ENCODE measurements at regions not wholly inside any gene's neighbourhood (a gene's known extent, or its start where the extent isn't known, plus 50 kb on each side); places are given as distances from the start of the nearest gene placed in this dataset.

DNA sequence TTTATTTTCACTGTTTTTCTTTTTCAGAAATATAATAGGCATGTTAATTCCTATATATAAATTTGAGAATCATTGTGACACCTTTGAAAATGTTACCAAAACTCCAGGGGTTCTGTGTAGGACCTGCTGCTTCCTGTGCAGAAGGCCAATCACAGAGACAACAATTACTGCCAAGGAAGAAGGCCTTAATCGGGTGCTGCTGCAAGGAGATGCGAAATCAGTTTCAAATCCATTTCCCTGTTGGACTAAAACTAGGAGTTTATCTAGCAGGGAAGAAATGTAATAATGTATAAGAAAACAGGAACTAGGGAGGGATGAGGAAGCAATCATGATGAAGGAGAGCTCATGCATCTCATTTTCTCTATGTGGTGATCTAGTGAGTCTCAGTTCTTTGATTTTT, 209.7 kb upstream of the NUDT12 start:
- TF ChIP-seq, protein P1, sequence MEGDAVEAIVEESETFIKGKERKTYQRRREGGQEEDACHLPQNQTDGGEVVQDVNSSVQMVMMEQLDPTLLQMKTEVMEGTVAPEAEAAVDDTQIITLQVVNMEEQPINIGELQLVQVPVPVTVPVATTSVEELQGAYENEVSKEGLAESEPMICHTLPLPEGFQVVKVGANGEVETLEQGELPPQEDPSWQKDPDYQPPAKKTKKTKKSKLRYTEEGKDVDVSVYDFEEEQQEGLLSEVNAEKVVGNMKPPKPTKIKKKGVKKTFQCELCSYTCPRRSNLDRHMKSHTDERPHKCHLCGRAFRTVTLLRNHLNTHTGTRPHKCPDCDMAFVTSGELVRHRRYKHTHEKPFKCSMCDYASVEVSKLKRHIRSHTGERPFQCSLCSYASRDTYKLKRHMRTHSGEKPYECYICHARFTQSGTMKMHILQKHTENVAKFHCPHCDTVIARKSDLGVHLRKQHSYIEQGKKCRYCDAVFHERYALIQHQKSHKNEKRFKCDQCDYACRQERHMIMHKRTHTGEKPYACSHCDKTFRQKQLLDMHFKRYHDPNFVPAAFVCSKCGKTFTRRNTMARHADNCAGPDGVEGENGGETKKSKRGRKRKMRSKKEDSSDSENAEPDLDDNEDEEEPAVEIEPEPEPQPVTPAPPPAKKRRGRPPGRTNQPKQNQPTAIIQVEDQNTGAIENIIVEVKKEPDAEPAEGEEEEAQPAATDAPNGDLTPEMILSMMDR (IDR thresholded peaks at IDR 0.05; ENCODE audit: low read depth, low read length) = no peak
- no peak overlapping the region for H3K27ac ChIP-seq
- no peaks in the 10 kb centered on the region for H3K27me3 ChIP-seq
- no peaks in the 10 kb centered on the region for H3K9me3 ChIP-seq (ENCODE audit: low read depth)
- no peaks in the 10 kb centered on the region for H3K36me3 ChIP-seq
- H3K4me3 ChIP-seq = no peak overlapping the region
- DNase-seq (ENCODE audit: low read depth in 1 of 2, low spot score in 1 of 2) = no peak
- no peaks in the 10 kb centered on the region for H3K4me1 ChIP-seq (ENCODE audit: low read depth)

DNA sequence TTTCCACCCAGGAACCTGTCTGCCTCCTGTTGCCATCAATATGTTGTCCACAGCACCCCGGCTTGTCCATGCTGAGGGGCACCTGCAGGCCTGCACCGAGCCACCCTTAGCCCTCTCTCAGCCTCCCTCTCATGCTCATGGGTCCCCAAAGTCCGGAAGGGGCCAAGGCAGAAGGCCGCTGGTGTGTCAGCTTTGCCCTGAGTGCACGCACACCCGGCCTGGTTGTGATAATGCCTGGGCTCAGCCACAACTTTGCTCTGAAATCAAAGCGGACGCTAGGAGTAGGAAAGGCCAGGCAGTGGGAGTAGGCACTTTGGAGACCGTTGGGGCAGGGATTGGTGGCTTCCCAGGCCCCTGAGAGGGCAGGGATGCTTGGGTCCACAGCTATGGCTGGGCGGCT, 201.8 kb upstream of the NUDT12 start:
- Histone ChIP-seq H3K27ac (no peak overlapping the region), H3K27me3 (no peaks in the 10 kb centered on the region), H3K4me1 (ENCODE audit: low read depth) (no peaks in the 10 kb centered on the region), H3K36me3 (no peaks in the 10 kb centered on the region), H3K9me3 (ENCODE audit: low read depth) (no peaks in the 10 kb centered on the region), H3K4me3 (no peak overlapping the region)
- DNase-seq (ENCODE audit: low read depth in 1 of 2, low spot score in 1 of 2) = no peak
- TF ChIP-seq, protein P1 (IDR thresholded peaks at IDR 0.05; ENCODE audit: low read depth, low read length) = no peak

DNA sequence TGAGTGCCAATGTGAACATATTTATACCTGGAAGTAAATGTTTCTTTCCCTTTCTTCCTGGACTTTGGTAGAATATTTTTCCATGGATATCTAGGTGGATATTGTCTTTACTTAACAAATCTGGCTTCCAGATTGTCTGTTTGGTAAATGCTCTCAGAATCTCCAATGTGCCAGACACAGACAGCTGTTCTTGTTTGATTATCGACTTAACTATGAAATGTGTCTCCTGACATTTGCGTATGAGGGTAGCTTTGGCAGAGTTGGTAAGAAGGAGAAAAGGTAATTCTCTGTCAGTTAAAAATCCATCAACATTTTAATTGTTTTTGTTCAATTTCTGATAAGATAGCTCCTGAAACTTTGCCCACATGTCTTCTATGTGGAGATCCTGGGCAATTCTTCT, 196.4 kb upstream of the NUDT12 start:
- Histone ChIP-seq H3K27me3 (no peaks in the 10 kb centered on the region), H3K4me1 (ENCODE audit: low read depth) (no peaks in the 10 kb centered on the region), H3K36me3 (no peaks in the 10 kb centered on the region), H3K27ac (no peak overlapping the region), H3K4me3 (no peak overlapping the region), H3K9me3 (ENCODE audit: low read depth) (no peaks in the 10 kb centered on the region)
- no peak for DNase-seq (ENCODE audit: low read depth in 1 of 2, low spot score in 1 of 2)
- TF ChIP-seq, protein P1 (IDR thresholded peaks at IDR 0.05; ENCODE audit: low read depth, low read length) = no peak

DNA sequence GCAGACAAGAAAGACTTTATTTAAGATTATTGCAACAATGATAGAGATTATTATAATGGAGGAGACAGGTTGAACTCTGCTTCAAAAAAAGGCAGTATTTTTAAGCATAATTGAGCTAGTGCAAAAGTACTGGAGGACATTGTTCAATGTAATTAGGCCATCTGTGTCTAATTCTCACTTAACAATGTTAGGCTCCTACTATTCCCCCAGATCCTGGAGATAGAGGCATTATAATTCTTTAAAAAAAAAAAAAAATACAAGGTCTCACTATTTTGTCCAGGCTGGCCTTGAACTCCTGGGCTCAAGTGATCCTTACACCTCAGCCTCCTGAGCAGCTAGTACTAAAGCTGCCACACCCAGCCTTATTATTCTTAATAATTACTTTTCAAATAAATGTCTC, 193.4 kb upstream of the NUDT12 start:
- DNase-seq (ENCODE audit: low read depth in 1 of 2, low spot score in 1 of 2) = no peak

DNA sequence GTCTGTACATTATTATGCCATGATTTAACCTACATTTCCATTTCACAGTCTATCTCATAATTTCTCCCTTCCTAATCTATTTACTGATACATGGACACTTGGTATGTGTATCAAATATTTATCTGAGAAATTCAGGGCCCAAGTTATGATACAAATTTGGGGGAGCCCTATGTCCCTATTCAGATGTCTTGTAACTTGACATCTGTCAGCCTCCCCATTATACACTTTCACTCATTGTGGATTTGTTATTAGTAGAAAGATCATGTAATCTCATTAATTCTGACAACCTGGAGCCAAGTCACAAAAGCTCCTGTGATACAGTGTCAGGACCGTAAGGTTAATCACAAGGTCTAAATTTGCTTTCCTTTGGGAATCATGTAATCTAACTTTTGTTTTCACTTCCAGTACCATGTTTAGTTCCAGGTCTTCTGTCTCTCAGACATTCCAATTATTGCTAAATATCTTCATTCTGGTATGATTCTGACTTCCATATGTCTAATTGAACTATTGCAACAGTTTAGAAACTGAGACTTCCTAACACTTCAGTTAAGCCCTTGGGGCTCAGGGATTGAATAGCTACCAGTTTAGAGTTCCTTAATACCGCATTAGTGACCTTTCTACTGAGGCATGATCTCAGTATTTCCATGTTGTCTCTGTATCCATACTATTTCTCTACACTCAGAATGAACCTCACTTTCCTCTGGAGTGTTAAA, 182.9 kb upstream of the NUDT12 start:
- H3K36me3 ChIP-seq = no peaks in the 10 kb centered on the region
- TF ChIP-seq, protein P1 (IDR thresholded peaks at IDR 0.05; ENCODE audit: low read depth, low read length) = no peak
- no peak for DNase-seq (ENCODE audit: low read depth in 1 of 2, low spot score in 1 of 2)
- no peak overlapping the region for H3K4me3 ChIP-seq
- no peaks in the 10 kb centered on the region for H3K9me3 ChIP-seq (ENCODE audit: low read depth)
- no peaks in the 10 kb centered on the region for H3K4me1 ChIP-seq (ENCODE audit: low read depth)
- no peak overlapping the region for H3K27ac ChIP-seq
- H3K27me3 ChIP-seq = no peaks in the 10 kb centered on the region

More for the DNA sequence above, 193.4 kb upstream of the NUDT12 start:
- H3K4me1 ChIP-seq (ENCODE audit: low read depth) = no peaks in the 10 kb centered on the region
- H3K27ac ChIP-seq = no peak overlapping the region
- TF ChIP-seq, protein P1 (IDR thresholded peaks at IDR 0.05; ENCODE audit: low read depth, low read length) = no peak
- no peaks in the 10 kb centered on the region for H3K9me3 ChIP-seq (ENCODE audit: low read depth)
- H3K27me3 ChIP-seq = no peaks in the 10 kb centered on the region
- no peaks in the 10 kb centered on the region for H3K36me3 ChIP-seq
- no peak overlapping the region for H3K4me3 ChIP-seq
